Limb (tissue), 2 donors: ENCODE measurements at regions not wholly inside any gene's neighbourhood (a gene's known extent, or its start where the extent isn't known, plus 50 kb on each side); places are given as distances from the start of the nearest gene placed in this dataset.
"Not testable (repeated sequence)": the region's sequence is repeated elsewhere in the genome, so short reads cannot be mapped to it uniquely, and the experiment has no call there.

ENCODE experiments used
- DNase-seq, 2 donors: peaks; one replicate each; pipeline ENCODE4 v3.0.0-alpha.2; 2016; ENCODE audit errors: extremely low spot score in 2 of 2

DNA sequence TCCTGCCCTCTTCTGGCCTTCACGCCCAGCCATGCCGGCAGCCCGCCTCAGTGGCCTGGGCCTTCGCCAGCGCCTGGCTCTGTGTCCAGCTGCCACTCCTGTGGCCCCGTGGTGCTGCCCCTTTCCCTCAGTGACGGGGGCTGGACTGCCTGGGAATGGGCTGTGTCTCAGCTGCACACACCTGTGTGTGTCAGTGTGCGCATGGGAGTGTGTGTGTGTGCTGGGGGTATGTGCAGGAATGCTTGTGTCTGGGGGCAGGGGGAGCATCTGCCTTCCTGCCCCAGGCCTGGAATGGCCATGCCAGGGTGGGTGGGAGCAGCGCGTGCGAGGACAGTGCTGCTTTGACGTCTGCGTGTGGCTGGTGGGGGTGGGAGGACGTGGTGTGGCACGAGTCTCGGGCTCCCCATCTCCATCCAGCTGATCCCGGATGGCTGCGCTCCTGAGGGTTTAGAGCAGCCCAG is 224.9 kb downstream of the TMEM121 start:
- DNase-seq, result not testable (repeated sequence)

DNA sequence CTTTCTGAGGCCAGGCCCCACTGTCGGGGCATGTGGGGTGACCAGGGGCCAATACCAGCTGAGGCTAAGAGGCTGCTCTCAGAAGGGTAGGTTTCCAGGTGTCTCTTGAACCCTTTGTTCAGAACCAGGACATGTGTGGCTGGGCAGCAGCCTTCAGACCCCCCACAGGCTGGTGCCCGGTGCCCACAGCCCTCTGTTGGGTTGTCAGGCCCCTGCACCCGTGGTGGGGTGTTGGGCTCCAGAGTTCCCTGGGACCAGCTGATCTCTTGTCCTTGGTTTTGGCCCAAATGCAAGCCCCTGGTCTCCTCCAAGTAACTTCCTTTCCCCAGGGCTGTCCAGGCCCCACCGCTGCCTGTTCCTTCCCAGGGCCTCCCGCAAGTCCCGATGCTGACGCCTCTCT is 226.0 kb downstream of the TMEM121 start:
- not testable (repeated sequence) for DNase-seq

- no peak for DNase-seq
Observed at GRCh38 chr14:105760691-105761344, 234.4 kb downstream of the TMEM121 start.

GRCh38 chr14:105761345-105761740 is 235.0 kb downstream of the TMEM121 start:
- not testable (repeated sequence) for DNase-seq

GRCh38 chr14:105761842-105762241 is 235.5 kb downstream of the TMEM121 start:
- no peak for DNase-seq

DNA sequence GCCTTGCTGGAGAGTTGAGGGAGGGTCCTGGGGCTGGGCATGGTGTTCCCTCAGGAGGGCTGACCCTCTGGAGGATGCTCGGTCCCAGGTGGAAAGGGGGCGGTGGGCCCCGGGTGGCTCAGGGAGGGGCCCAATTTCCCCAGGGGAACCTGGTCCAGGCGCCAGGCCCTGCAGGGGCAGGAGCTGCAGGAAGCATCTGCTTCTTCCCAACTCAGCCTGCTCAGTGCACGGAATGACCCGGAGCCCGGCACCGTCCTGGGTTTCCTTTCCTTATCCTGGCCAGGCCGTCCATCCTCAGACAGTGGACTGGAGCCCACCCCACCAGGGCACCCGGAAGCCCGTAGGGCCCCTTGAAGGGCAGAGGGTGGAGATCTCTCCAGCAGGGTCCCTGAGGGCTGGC is 235.9 kb downstream of the TMEM121 start:
- DNase-seq, result not testable (repeated sequence)

DNA sequence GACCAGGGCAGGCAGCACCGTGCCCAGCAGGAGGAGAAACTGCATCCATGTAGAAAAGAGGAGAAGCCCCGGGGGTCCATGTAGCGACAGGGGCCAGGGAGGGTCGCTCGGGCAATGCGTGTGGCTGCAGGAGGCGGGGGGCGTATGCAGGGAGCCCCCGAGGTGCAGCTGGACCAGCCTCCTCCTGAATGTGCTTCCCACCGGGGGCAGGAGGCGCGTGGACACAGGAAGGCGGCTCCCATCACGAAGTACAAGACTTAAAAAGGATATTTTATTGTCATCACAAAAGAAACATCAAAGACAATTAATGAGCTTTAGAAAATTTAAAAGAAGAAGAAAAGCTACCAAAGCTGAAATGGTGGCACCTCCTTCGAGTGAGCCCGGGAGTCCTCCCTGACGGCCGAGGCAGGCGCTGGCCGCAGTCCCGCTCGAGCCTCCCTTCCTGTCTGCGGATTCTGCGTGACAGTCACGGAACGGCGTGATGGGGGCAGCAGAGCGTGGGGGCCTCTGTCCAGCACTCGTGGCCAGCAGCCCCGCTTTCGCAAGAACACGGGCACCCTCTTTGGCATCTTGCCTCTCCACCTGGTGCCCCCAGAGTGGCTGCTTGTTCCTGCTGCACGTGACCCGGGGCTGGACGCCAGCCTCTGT is 238.0 kb downstream of the TMEM121 start:
- not testable (repeated sequence) for DNase-seq

GRCh38 chr14:105765072-105765825 is 238.9 kb downstream of the TMEM121 start:
- not testable (repeated sequence) for DNase-seq

GRCh38 chr14:105765893-105766614 is 239.7 kb downstream of the TMEM121 start:
- DNase-seq, result no peak

- DNase-seq, result no peak
Observed at GRCh38 chr14:105767315-105767714, 240.9 kb downstream of the TMEM121 start.

DNA sequence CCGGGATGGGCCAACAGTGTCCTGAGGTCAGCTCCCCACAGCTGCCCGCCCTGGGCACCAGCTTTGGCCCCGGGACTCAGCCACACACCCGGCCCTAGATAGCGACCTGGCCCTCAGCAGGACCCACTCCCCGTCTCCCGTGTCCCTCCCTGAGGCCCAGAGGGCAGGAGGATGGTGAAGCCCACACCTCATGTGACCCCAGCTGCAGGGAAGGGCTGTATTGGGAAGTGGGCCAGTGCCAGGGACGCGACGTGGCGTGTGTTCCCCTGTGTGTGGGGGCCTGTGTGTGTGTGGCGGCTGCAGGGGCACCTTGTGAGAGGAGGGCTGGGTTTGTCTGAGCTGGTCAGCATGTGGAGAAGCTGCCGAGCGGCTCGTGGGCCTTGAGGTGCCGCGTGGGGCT is 241.7 kb downstream of the TMEM121 start:
- DNase-seq, result not testable (repeated sequence)

DNA sequence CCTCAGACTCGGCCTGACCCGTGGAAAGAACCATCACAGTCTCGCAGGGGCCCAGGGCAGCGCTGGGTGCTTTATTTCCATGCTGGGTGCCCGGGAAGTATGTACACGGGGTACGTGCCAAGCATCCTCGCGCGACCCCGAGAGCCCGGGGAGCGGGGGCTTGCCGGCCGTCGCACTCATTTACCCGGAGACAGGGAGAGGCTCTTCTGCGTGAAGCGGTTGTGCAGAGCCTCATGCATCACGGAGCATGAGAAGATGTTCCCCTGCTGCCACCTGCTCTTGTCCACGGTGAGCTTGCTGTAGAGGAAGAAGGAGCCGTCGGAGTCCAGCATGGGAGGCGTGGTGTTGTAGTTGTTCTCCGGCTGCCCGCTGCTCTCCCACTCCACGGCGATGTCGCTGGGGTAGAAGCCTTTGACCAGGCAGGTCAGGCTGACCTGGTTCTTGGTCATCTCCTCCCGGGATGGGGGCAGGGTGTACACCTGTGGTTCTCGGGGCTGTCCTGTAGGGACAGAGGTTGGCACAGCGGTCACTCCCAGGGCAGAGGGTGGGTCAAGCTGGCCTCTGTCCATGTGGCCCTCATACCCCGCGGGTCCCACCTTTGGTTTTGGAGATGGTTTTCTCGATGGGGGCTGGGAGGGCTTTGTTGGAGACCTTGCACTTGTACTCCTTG is 242.8 kb downstream of the TMEM121 start:
- not testable (repeated sequence) for DNase-seq

DNA sequence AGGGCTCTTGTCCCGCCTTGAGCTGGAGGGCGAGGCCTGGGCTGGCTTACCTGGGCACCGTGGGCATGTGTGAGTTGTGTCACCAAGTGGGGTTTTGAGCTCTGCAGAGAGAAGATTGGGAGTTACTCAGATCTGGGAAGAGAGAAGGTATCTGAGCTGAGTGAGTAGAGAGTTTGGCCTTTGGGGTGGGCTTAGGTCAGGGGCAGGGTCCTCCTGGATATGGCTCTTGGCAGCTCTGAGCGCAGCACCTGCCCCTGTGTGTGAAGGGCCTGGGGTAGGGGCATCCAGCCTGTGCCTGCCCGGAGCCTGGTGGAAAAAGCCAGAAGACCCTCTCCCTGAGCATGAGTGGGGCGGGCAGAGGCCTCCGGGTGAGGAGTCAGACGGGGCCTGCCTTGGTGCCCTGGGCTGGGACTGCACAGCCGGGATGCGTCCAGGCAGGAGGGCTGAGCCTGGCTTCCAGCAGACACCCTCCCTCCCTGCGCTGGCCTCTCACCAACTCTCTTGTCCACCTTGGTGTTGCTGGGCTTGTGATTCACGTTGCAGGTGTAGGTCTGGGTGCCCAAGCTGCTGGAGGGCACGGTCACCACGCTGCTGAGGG is 244.3 kb downstream of the TMEM121 start:
- not testable (repeated sequence) for DNase-seq

GRCh38 chr14:105771261-105772226 is 245.2 kb downstream of the TMEM121 start:
- DNase-seq, result not testable (repeated sequence)

- not testable (repeated sequence) for DNase-seq
Observed at GRCh38 chr14:105772710-105773250, 246.4 kb downstream of the TMEM121 start.

GRCh38 chr14:105773584-105773983 is 247.2 kb downstream of the TMEM121 start:
- no peak for DNase-seq

GRCh38 chr14:105774001-105774400 is 247.6 kb downstream of the TMEM121 start:
- no peak for DNase-seq

GRCh38 chr14:105774585-105775348 is 248.4 kb downstream of the TMEM121 start:
- not testable (repeated sequence) for DNase-seq
